ENCODE measurements at regions not wholly inside any gene's neighbourhood (a gene's known extent, or its start where the extent isn't known, plus 50 kb on each side); places are given as distances from the start of the nearest gene placed in this dataset.

GRCh38 chr6:125486881-125487280, 185.1 kb upstream of the HDDC2 start:
- in situ Hi-C loops (cut with HindIII; ENCODE audit: low pct_unique_long_range_greater_than_20kb, low sequenced_read_pairs) (no loop called here), intact Hi-C loops (cut with micrococcal nuclease; ENCODE audit: unreplicated experiment) (no loop called here)
- no peaks in the 10 kb centered on the region for H3K9me3 ChIP-seq (ENCODE audit: control insufficient read depth, insufficient read depth, low read depth, low read length)
- ChIA-PET POLR2A (no interaction called here), CTCF (no interaction called here)
- H3K4me3 ChIP-seq (ENCODE audit: low read depth in 2 of 2, low read length in 2 of 2), result no peak overlapping the region
- no peaks in the 10 kb centered on the region for H3K36me3 ChIP-seq (ENCODE audit: control insufficient read depth, insufficient read depth, low read length)
- TF ChIP-seq, protein P1, sequence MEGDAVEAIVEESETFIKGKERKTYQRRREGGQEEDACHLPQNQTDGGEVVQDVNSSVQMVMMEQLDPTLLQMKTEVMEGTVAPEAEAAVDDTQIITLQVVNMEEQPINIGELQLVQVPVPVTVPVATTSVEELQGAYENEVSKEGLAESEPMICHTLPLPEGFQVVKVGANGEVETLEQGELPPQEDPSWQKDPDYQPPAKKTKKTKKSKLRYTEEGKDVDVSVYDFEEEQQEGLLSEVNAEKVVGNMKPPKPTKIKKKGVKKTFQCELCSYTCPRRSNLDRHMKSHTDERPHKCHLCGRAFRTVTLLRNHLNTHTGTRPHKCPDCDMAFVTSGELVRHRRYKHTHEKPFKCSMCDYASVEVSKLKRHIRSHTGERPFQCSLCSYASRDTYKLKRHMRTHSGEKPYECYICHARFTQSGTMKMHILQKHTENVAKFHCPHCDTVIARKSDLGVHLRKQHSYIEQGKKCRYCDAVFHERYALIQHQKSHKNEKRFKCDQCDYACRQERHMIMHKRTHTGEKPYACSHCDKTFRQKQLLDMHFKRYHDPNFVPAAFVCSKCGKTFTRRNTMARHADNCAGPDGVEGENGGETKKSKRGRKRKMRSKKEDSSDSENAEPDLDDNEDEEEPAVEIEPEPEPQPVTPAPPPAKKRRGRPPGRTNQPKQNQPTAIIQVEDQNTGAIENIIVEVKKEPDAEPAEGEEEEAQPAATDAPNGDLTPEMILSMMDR (IDR thresholded peaks at IDR 0.05), result no peak
- TF ChIP-seq POLR2AphosphoS5 (IDR thresholded peaks at IDR 0.05; ENCODE audit: low read depth, low read length) (no peak), REST (IDR thresholded peaks at IDR 0.05; ENCODE audit: insufficient read depth in 1 of 2, low read depth in 2 of 2, low read length in 1 of 2) (no peak), TCF7L2 (IDR thresholded peaks at IDR 0.05; ENCODE audit: low read depth, low read length) (no peak), SIN3A (IDR thresholded peaks at IDR 0.05; ENCODE audit: borderline replicate concordance, insufficient read depth, low read depth, low read length) (no peak)
- no peak for ATAC-seq
- BruUV-seq (replicated peaks), result no TSS peak
- no peak for DNase-seq (ENCODE audit: low read depth, low spot score)
- no peaks in the 10 kb centered on the region; the same call in 1 of the 2 replicates for H3K27me3 ChIP-seq (ENCODE audit: control insufficient read depth, insufficient read depth, low read length)
- no peak overlapping the region for H3K27ac ChIP-seq (ENCODE audit: low read length)
- H3K4me1 ChIP-seq (ENCODE audit: control insufficient read depth, insufficient read depth, low read length), result no peaks in the 10 kb centered on the region

GRCh38 chr6:125489579-125490285, 188.0 kb upstream of the HDDC2 start:
- TF ChIP-seq SIN3A (IDR thresholded peaks at IDR 0.05; ENCODE audit: borderline replicate concordance, insufficient read depth, low read depth, low read length) (no peak), REST (IDR thresholded peaks at IDR 0.05; ENCODE audit: insufficient read depth in 1 of 2, low read depth in 2 of 2, low read length in 1 of 2) (no peak), TCF7L2 (IDR thresholded peaks at IDR 0.05; ENCODE audit: low read depth, low read length) (no peak), POLR2AphosphoS5 (IDR thresholded peaks at IDR 0.05; ENCODE audit: low read depth, low read length) (no peak)
- TF ChIP-seq, protein P1 (IDR thresholded peaks at IDR 0.05), result no peak
- Histone ChIP-seq H3K36me3 (ENCODE audit: control insufficient read depth, insufficient read depth, low read length) (no peaks in the 10 kb centered on the region), H3K9me3 (ENCODE audit: control insufficient read depth, insufficient read depth, low read depth, low read length) (no peaks in the 10 kb centered on the region), H3K4me1 (ENCODE audit: control insufficient read depth, insufficient read depth, low read length) (no peaks in the 10 kb centered on the region), H3K4me3 (ENCODE audit: low read depth in 2 of 2, low read length in 2 of 2) (no peak overlapping the region), H3K27ac (ENCODE audit: low read length) (no peak overlapping the region), H3K27me3 (ENCODE audit: control insufficient read depth, insufficient read depth, low read length) (no peaks in the 10 kb centered on the region; the same call in 1 of the 2 replicates)
- ChIA-PET POLR2A (no interaction called here), CTCF (no interaction called here)
- intact Hi-C loops (cut with micrococcal nuclease; ENCODE audit: unreplicated experiment) (no loop called here), in situ Hi-C loops (cut with HindIII; ENCODE audit: low pct_unique_long_range_greater_than_20kb, low sequenced_read_pairs) (no loop called here)
- DNase-seq (ENCODE audit: low read depth, low spot score) (no peak), ATAC-seq (no peak)
- BruUV-seq (replicated peaks), result no TSS peak
